AG04450 (cell line): ENCODE measurements at regions not wholly inside any gene's neighbourhood (a gene's known extent, or its start where the extent isn't known, plus 50 kb on each side); places are given as distances from the start of the nearest gene placed in this dataset.

Experiments
- CTCF ChIA-PET: fragments of 300-600, 350-600 bp; formaldehyde crosslinking; extraction: SDS; loops from one replicate; lab custom pipeline; 2022; ENCODE audit warnings: antibody characterized with exemption, inconsistent platforms; lab: Charles Lee
- POLR2A ChIA-PET: fragments of 350-600 bp; formaldehyde crosslinking; extraction: SDS; loops from one replicate; lab custom pipeline; 2021; ENCODE audit warnings: antibody characterized with exemption, inconsistent platforms; lab: Yijun Ruan, JAX
- DNase-seq: peaks from one replicate; pipeline ENCODE4 v3.0.0-alpha.2; 2011; ENCODE audit warnings: low read depth, low spot score
- H3K27ac ChIP-seq: one replicate; pipeline ENCODE4 v1.5.1; 2012; ENCODE audit warnings: low read depth, low read length, control low read depth
- H3K27me3 ChIP-seq: one replicate; pipeline ENCODE4 v1.6.0; 2012; ENCODE audit warnings: low read length; ENCODE audit not compliant: control insufficient read depth, insufficient read depth
- H3K4me3 ChIP-seq: 2 replicates; pipeline ENCODE4 v1.5.1; 2011; ENCODE audit warnings: mild to moderate bottlenecking, low read depth, low read length, control low read depth
- H3K9me3 ChIP-seq: 2 replicates; pipeline ENCODE4 v1.5.1; 2012; ENCODE audit warnings: low read length; ENCODE audit not compliant: control insufficient read depth, insufficient read depth
- CTCF ChIP-seq: IDR thresholded peaks from 2 replicates; pipeline ENCODE4 v1.5.1; 2011; ENCODE audit warnings: low read depth, low read length, control low read depth, inconsistent platforms

- no peaks in the 10 kb centered on the region for H3K27me3 ChIP-seq
- no peak for DNase-seq
- ChIA-PET CTCF (no interaction called here), POLR2A (no interaction called here)
- no peak overlapping the region for H3K27ac ChIP-seq
- TF ChIP-seq CTCF: no peak
- H3K9me3 ChIP-seq: no peaks in the 10 kb centered on the region
- no peak overlapping the region for H3K4me3 ChIP-seq
These were observed 156.1 kb downstream of the IRS2 start for GRCh38 chr13:109630271-109630670.

- no peak for TF ChIP-seq CTCF
- Histone ChIP-seq H3K4me3 (no peak overlapping the region), H3K27me3 (no peaks in the 10 kb centered on the region), H3K9me3 (no peaks in the 10 kb centered on the region), H3K27ac (no peak overlapping the region)
- POLR2A ChIA-PET: no interaction called here
- CTCF ChIA-PET: no interaction called here
- DNase-seq: no peak
These were observed 156.6 kb downstream of the IRS2 start for GRCh38 chr13:109629737-109630136.

- POLR2A ChIA-PET: no interaction called here
- no peak for DNase-seq
- no peak overlapping the region for H3K27ac ChIP-seq
- H3K27me3 ChIP-seq: no peaks in the 10 kb centered on the region
- CTCF ChIA-PET: interaction anchor here (0.6 to 1.3 kb wide), 2 partner anchors 482 to 667 kb away, joined by 3 read pairs; no protein-coding TSS in a partner anchor
- TF ChIP-seq CTCF: no peak
- H3K9me3 ChIP-seq: no peaks in the 10 kb centered on the region
- no peak overlapping the region for H3K4me3 ChIP-seq
These were observed 158.1 kb downstream of the IRS2 start for GRCh38 chr13:109628251-109628699.

- H3K27ac ChIP-seq: no peak overlapping the region
- ChIA-PET POLR2A (no interaction called here), CTCF (interaction anchor here (1.3 kb wide), 1 partner anchor 667 kb away, joined by 3 read pairs; no protein-coding TSS in a partner anchor)
These were observed 158.7 kb downstream of the IRS2 start for GRCh38 chr13:109627649-109628048.

More at GRCh38 chr13:109627649-109628048, 158.7 kb downstream of the IRS2 start:
- Histone ChIP-seq H3K4me3 (no peak overlapping the region), H3K9me3 (no peaks in the 10 kb centered on the region), H3K27me3 (no peaks in the 10 kb centered on the region)
- DNase-seq: no peak
- no peak for TF ChIP-seq CTCF
